Adrenal gland (tissue), 9 donors: ENCODE measurements at regions not wholly inside any gene's neighbourhood (a gene's known extent, or its start where the extent isn't known, plus 50 kb on each side); places are given as distances from the start of the nearest gene placed in this dataset.

ENCODE experiments used
- DNase-seq, 7 donors: peaks; one replicate each; pipeline ENCODE4 v3.0.0-alpha.2; 2019 to 2020
- H3K27ac ChIP-seq, 5 donors: fragments of 200-600 bp; sonication (generic) in 4 of 5; 1 replicate in 3 of 5; 2 replicates in 2 of 5; pipeline versions ENCODE4 v1.5.1 to v1.8.0; 2016 to 2020; ENCODE audit warnings: mild to moderate bottlenecking in 1 of 5
- H3K27me3 ChIP-seq: fragments of 200-600 bp; 2 replicates; pipeline ENCODE4 v1.8.0; 2021
- H3K36me3 ChIP-seq, 2 donors: fragments of 200-600 bp; replicated peaks in 1 of 2; 1 replicate in 1 of 2; 2 replicates in 1 of 2; pipeline versions ENCODE4 v1.5.1 to v1.8.0; 2018 to 2022
- H3K4me1 ChIP-seq, 2 donors: fragments of 200-600 bp; replicated peaks in 1 of 2; 1 replicate in 1 of 2; 2 replicates in 1 of 2; pipeline versions ENCODE4 v1.5.1 to v1.8.0; 2018 to 2021
- H3K4me3 ChIP-seq, 4 donors: fragments of 200-600 bp; sonication (generic) in 3 of 4; one replicate each; pipeline ENCODE4 v1.5.1; 2016 to 2018
- H3K9me3 ChIP-seq, 3 donors: fragments of 200-600 bp; sonication (generic) in 1 of 3; replicated peaks in 1 of 3; 1 replicate in 2 of 3; 2 replicates in 1 of 3; pipeline versions ENCODE4 v1.5.1 to v1.8.0; 2016 to 2021
- POLR2A ChIP-seq, 2 donors: fragments of 450-650 bp; IDR thresholded peaks; one replicate each; pipeline ENCODE4 v1.6.1; 2017; ENCODE audit warnings: antibody characterized with exemption in 2 of 2, mild to moderate bottlenecking in 2 of 2, moderate library complexity in 1 of 2
- WGBS, 4 donors: extraction: QIAGEN DNeasy Blood & Tissue Kit in 2 of 4; methylation state at CpG; one replicate each; pipeline versions ENCODE4 v1.1.5 to v1.1.7; 2013 to 2017; 5-methylcytosine and 5-hydroxymethylcytosine counted together
- intact Hi-C, 2 donors: fragments of 100-400 bp; cut with DNase I; formaldehyde crosslinking; loops; one replicate each; pipeline versions ENCODE4 v1.14.1 to v1.15.0; 2022 to 2023
- TF ChIP-seq, protein P1 (sequence below), 6 experiments: fragments of 450-650 bp in 4 of 6; fragments of 200-600 bp in 2 of 6; sonication (generic) in 1 of 6; IDR thresholded peaks; 1 replicate in 5 of 6; 2 replicates in 1 of 6; pipeline versions ENCODE4 v1.5.1 to v1.8.0; 2016 to 2021; ENCODE audit warnings: antibody characterized with exemption in 6 of 6, mild to moderate bottlenecking in 2 of 6, moderate library complexity in 1 of 6
- donor health status: healthy with polysubstance abuse.
- donor health status: Bipolar disorder and iron deficiency.
- donor health status: DM: yes; HTN: yes; CAD: no.
- donor health status: DM: no; HTN: no; CAD: no.
- donor health status: DM: no; HTN: no; CAD: no.

GRCh38 chr4:157678478-157678877 lies 457.9 kb downstream of the GRIA2 start:
- DNase-seq: no peak
- no peaks in the 10 kb centered on the region for H3K36me3 ChIP-seq
- H3K4me1 ChIP-seq: no peaks in the 10 kb centered on the region
- H3K27me3 ChIP-seq: no peaks in the 10 kb centered on the region
- WGBS, 4 donors: 82 to 96% (median 86%) methylated on average over 2 to 3 of the region's 3 CpGs
- TF ChIP-seq, protein P1, sequence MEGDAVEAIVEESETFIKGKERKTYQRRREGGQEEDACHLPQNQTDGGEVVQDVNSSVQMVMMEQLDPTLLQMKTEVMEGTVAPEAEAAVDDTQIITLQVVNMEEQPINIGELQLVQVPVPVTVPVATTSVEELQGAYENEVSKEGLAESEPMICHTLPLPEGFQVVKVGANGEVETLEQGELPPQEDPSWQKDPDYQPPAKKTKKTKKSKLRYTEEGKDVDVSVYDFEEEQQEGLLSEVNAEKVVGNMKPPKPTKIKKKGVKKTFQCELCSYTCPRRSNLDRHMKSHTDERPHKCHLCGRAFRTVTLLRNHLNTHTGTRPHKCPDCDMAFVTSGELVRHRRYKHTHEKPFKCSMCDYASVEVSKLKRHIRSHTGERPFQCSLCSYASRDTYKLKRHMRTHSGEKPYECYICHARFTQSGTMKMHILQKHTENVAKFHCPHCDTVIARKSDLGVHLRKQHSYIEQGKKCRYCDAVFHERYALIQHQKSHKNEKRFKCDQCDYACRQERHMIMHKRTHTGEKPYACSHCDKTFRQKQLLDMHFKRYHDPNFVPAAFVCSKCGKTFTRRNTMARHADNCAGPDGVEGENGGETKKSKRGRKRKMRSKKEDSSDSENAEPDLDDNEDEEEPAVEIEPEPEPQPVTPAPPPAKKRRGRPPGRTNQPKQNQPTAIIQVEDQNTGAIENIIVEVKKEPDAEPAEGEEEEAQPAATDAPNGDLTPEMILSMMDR (IDR thresholded peaks at IDR 0.05): no peak
- TF ChIP-seq POLR2A (IDR thresholded peaks at IDR 0.05): no peak
- H3K27ac ChIP-seq: no peak overlapping the region
- intact Hi-C loops: no loop called here
- H3K4me3 ChIP-seq: no peak overlapping the region
- no peaks in the 10 kb centered on the region for H3K9me3 ChIP-seq

DNA sequence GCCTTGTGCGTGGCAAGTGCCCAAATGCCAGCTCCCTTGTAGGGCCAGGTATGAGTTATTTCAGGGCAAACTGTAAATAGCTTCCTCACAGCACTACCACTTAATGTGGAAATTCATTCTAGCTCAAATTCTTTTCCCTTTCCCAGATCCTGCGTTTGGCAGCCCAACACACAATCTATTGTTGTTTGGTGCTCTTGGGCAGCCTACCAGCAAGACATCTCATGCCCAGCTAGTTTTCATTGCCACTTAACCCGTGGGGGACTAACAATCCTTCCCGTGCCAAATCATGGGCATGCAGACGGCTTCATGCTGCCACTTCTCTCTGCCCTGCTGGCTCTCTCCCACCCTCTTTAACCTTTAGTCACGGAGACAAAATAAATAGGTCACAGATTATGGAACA lies 454.2 kb downstream of the GRIA2 start:
- Histone ChIP-seq H3K36me3 (no peaks in the 10 kb centered on the region), H3K9me3 (peaks cover 0 to 8% (median 0%) of the 10 kb centered on the region in 3 donors), H3K27me3 (no peaks in the 10 kb centered on the region), H3K4me3 (no peak overlapping the region), H3K27ac (no peak overlapping the region), H3K4me1 (no peaks in the 10 kb centered on the region)
- no peak for DNase-seq
- WGBS, 4 donors: 63 to 81% (median 71%) methylated on average over 6 of the region's 6 CpGs
- TF ChIP-seq, protein P1 (IDR thresholded peaks at IDR 0.05): no peak
- TF ChIP-seq POLR2A (IDR thresholded peaks at IDR 0.05): no peak
- intact Hi-C loops: no loop called here

DNA sequence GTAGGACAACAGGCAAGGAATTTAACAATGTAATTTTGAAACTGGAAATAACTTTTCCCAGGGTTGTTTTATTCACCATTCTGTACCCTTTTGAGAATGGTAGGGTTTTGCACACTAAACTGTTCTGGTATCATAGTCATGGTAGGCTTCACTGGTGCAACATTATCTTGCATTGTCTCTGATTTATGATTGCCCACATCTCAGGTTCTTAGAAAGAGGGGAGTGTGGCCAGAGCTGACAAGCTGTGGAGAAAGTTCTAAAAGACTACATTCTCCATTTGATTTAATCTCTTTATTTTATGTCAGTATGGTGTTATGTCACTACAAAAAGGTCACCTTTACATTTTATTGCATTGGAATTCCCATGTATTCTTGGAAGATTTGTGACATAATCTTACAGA lies 447.3 kb downstream of the GRIA2 start:
- Histone ChIP-seq H3K36me3 (no peaks in the 10 kb centered on the region), H3K9me3 (peaks cover 0 to 8% (median 0%) of the 10 kb centered on the region in 3 donors), H3K4me1 (no peaks in the 10 kb centered on the region), H3K27ac (no peak overlapping the region), H3K4me3 (no peak overlapping the region), H3K27me3 (no peaks in the 10 kb centered on the region)
- no peak for DNase-seq
- no peak for TF ChIP-seq POLR2A (IDR thresholded peaks at IDR 0.05)
- TF ChIP-seq, protein P1 (IDR thresholded peaks at IDR 0.05): no peak
- intact Hi-C loops: no loop called here

GRCh38 chr4:157664726-157665125 lies 444.2 kb downstream of the GRIA2 start:
- Histone ChIP-seq H3K4me3 (no peak overlapping the region), H3K27ac (no peak overlapping the region), H3K9me3 (no peaks in the 10 kb centered on the region), H3K36me3 (no peaks in the 10 kb centered on the region), H3K4me1 (no peaks in the 10 kb centered on the region), H3K27me3 (no peaks in the 10 kb centered on the region)
- peak in 2 of 7 donors; percentile 3 to 8 for DNase-seq
- 47 to 63% (median 54%) methylated on average over 3 of the region's 3 CpGs for WGBS, 4 donors
- TF ChIP-seq, protein P1 (IDR thresholded peaks at IDR 0.05): no peak
- no peak for TF ChIP-seq POLR2A (IDR thresholded peaks at IDR 0.05)
- intact Hi-C loops: no loop called here
